ENCODE measurements at regions not wholly inside any gene's neighbourhood (a gene's known extent, or its start where the extent isn't known, plus 50 kb on each side); places are given as distances from the start of the nearest gene placed in this dataset.

DNA sequence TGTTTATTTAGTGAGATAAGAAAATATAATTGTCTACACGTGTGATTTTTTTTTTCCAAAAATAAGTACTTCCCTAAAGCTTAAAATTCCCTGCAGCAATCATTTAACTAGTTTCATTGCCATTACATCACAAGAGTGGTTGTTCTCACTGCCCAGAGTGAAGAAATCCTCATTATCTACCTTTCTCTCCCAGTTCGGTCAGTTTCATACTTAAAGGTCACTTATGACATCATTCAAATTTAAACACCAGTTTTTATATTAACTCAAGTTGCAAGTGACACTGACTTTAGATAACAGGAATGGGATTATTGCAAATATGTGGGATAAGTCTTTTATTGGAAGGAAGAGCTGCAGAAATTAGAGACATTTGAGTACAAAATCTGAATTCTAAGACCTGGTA, 1699.8 kb upstream of the IGFBP7 start:
- H3K27ac ChIP-seq, result no peak overlapping the region
- DNase-seq (ENCODE audit: low spot score in 2 of 2), result no peak
- no peak overlapping the region for H3K4me3 ChIP-seq
- no peaks in the 10 kb centered on the region for H3K9me3 ChIP-seq
- H3K27me3 ChIP-seq, result no peaks in the 10 kb centered on the region
- TF ChIP-seq POLR2A (IDR thresholded peaks at IDR 0.05) (no peak), EP300 (IDR thresholded peaks at IDR 0.05) (no peak)
- TF ChIP-seq, protein P1, sequence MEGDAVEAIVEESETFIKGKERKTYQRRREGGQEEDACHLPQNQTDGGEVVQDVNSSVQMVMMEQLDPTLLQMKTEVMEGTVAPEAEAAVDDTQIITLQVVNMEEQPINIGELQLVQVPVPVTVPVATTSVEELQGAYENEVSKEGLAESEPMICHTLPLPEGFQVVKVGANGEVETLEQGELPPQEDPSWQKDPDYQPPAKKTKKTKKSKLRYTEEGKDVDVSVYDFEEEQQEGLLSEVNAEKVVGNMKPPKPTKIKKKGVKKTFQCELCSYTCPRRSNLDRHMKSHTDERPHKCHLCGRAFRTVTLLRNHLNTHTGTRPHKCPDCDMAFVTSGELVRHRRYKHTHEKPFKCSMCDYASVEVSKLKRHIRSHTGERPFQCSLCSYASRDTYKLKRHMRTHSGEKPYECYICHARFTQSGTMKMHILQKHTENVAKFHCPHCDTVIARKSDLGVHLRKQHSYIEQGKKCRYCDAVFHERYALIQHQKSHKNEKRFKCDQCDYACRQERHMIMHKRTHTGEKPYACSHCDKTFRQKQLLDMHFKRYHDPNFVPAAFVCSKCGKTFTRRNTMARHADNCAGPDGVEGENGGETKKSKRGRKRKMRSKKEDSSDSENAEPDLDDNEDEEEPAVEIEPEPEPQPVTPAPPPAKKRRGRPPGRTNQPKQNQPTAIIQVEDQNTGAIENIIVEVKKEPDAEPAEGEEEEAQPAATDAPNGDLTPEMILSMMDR (IDR thresholded peaks at IDR 0.05), result no peak
- no peaks in the 10 kb centered on the region for H3K4me1 ChIP-seq
- 17 to 32% methylated on average over 2 of the region's 2 CpGs for WGBS, 2 donors
- no peaks in the 10 kb centered on the region for H3K36me3 ChIP-seq

DNA sequence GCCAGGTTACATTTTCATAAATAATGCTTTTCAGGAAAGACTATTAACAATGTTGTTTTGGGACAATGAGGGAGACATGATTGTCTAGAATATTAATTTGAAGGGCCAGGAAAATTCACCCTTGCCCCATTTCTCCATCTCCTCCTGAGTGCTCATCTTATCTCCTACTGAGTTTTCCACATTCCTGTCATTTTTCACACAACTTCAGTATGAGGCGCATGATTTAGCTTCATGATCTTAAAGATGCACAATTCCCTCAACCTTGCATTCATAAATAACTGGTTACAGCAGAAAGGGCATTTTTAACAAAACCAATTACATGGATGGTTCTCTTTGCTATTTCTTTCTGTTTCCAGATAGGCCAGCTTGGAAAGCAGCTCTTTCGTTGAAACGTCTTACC, 1699.2 kb upstream of the IGFBP7 start:
- H3K36me3 ChIP-seq, result no peaks in the 10 kb centered on the region
- TF ChIP-seq EP300 (IDR thresholded peaks at IDR 0.05) (no peak), POLR2A (IDR thresholded peaks at IDR 0.05) (no peak)
- TF ChIP-seq, protein P1 (IDR thresholded peaks at IDR 0.05), result no peak
- H3K4me1 ChIP-seq, result no peaks in the 10 kb centered on the region
- 80 to 85% methylated on average over 3 of the region's 3 CpGs for WGBS, 2 donors
- DNase-seq (ENCODE audit: low spot score in 2 of 2), result no peak
- H3K27me3 ChIP-seq, result no peaks in the 10 kb centered on the region
- no peak overlapping the region for H3K27ac ChIP-seq
- H3K9me3 ChIP-seq, result no peaks in the 10 kb centered on the region
- H3K4me3 ChIP-seq, result no peak overlapping the region

DNA sequence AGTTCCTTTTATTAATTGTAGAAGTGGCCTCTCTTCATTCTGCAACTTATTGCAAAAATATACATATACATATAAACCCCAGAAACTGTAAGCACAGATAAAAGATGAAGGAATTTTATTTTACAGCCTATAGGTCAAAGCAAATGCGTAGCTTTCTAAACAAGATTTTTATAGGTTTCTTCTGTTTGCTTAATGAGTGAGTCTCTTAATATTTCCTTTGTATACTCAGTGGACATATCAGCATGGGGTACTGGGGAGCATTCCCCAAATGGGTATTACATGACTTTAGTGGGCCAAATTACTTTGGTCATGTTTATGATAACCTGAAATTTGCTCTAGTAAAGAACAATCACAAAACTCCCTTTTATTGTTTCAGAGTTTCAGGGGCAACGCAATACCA, 1698.6 kb upstream of the IGFBP7 start:
- Histone ChIP-seq H3K4me3 (no peak overlapping the region), H3K9me3 (no peaks in the 10 kb centered on the region), H3K27ac (no peak overlapping the region), H3K36me3 (no peaks in the 10 kb centered on the region), H3K27me3 (no peaks in the 10 kb centered on the region), H3K4me1 (no peaks in the 10 kb centered on the region)
- WGBS, 2 donors, result 86 to 95% methylated on average over 2 of the region's 2 CpGs
- TF ChIP-seq, protein P1 (IDR thresholded peaks at IDR 0.05), result no peak
- TF ChIP-seq POLR2A (IDR thresholded peaks at IDR 0.05) (no peak), EP300 (IDR thresholded peaks at IDR 0.05) (no peak)
- no peak for DNase-seq (ENCODE audit: low spot score in 2 of 2)

DNA sequence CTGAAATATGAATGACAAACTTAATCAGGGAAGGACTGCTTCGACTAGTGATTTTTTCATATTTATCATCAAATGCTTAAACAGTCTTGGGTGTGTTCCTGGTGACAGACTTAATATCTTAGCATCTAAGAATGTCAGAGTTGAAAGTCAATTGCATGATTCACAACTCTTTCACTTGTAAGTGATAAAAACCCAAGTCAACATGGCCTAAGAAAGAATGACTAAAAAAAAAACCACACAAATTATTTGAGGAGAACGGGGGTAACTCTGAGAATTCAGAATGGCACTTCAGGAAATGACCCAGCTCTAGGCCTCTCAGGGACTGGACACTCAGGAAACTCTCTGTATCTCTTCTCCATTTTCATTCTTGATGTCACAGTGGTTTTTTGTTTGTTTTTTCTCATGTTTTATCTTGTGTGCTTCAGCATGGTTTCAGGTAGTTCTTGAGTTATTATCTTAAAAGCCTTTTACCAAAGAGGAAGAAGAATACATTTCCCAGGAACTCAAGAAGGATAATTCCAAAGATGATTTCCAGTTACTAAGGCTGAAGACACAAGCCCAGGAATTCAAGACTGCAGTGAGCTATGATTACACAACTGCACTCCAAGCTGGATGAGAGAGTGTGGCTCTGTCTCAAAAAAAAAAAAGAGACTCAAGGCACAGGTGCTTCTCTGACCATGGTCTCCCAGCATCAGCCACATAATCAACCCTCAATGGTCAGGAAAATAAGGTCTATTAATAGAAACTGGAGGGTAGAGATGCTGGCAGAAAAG, 1697.8 kb upstream of the IGFBP7 start:
- Histone ChIP-seq H3K4me1 (no peaks in the 10 kb centered on the region), H3K9me3 (no peaks in the 10 kb centered on the region), H3K4me3 (no peak overlapping the region), H3K36me3 (no peaks in the 10 kb centered on the region), H3K27me3 (no peaks in the 10 kb centered on the region), H3K27ac (no peak overlapping the region)
- 75 to 78% methylated on average over 2 of the region's 2 CpGs for WGBS, 2 donors
- TF ChIP-seq, protein P1 (IDR thresholded peaks at IDR 0.05), result no peak
- TF ChIP-seq POLR2A (IDR thresholded peaks at IDR 0.05), result no peak
- TF ChIP-seq EP300 (IDR thresholded peaks at IDR 0.05), result no peak
- no peak for DNase-seq (ENCODE audit: low spot score in 2 of 2)

DNA sequence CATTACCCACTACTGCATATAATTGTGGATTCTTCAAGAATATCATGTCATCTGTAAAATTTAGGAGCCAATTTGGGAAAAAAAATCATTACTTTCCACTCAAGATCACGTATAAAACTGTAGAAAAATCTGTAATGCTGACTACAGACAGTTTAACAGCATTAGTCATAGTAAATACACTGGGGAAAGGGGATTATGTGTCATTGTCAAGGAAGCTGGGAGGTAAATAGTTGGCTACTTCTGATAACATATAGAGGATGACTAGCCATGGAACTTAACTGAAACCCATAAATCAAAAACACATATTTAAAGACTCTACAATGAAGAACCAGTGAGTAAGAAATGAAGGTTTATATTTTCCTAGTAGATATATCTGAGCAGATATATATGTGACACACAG, 1666.4 kb upstream of the IGFBP7 start:
- Histone ChIP-seq H3K9me3 (no peaks in the 10 kb centered on the region), H3K27me3 (no peaks in the 10 kb centered on the region), H3K4me3 (no peak overlapping the region), H3K27ac (no peak overlapping the region), H3K36me3 (no peaks in the 10 kb centered on the region), H3K4me1 (no peaks in the 10 kb centered on the region)
- TF ChIP-seq, protein P1 (IDR thresholded peaks at IDR 0.05), result no peak
- TF ChIP-seq EP300 (IDR thresholded peaks at IDR 0.05) (no peak), POLR2A (IDR thresholded peaks at IDR 0.05) (no peak)
- DNase-seq (ENCODE audit: low spot score in 2 of 2), result no peak
- WGBS, 2 donors, result 53 to 61% methylated on average over 1 of the region's 1 CpG
